RWPE2 (cell line): ENCODE measurements at regions not wholly inside any gene's neighbourhood (a gene's known extent, or its start where the extent isn't known, plus 50 kb on each side); places are given as distances from the start of the nearest gene placed in this dataset.

ENCODE experiments used
- ATAC-seq: fragments of 200-7000 bp; cut with Tn5 transposase; 3 replicates; pipeline ENCODE4 v1.9.1; 2021; ENCODE audit warnings: low read depth
- DNase-seq: peaks from one replicate; pipeline ENCODE4 v3.0.0-alpha.2; 2020; ENCODE audit warnings: low spot score
- H3K27ac ChIP-seq: fragments of 450-650 bp; 2 replicates; pipeline ENCODE4 v1.5.1; 2017; ENCODE audit warnings: mild to moderate bottlenecking; ENCODE audit not compliant: poor library complexity, severe bottlenecking
- H3K27me3 ChIP-seq: fragments of 250-450 bp; sonication (Bioruptor Pico); 2 replicates; pipeline ENCODE4 v1.5.1; 2021; ENCODE audit warnings: mild to moderate bottlenecking, moderate library complexity; ENCODE audit not compliant: insufficient read depth, poor library complexity, severe bottlenecking
- H3K36me3 ChIP-seq: fragments of 250-450 bp; sonication (Bioruptor Pico); 2 replicates; pipeline ENCODE4 v1.5.1; 2020; ENCODE audit warnings: low read depth, mild to moderate bottlenecking, moderate library complexity
- H3K4me1 ChIP-seq: fragments of 250-450 bp; sonication (Bioruptor Pico); 2 replicates; pipeline ENCODE4 v1.5.1; 2021; ENCODE audit warnings: mild to moderate bottlenecking, moderate library complexity; ENCODE audit not compliant: insufficient read depth, poor library complexity, severe bottlenecking
- H3K4me3 ChIP-seq: fragments of 250-450 bp; sonication (Bioruptor Pico); 2 replicates; pipeline ENCODE4 v1.5.1; 2021; ENCODE audit warnings: mild to moderate bottlenecking, moderate library complexity; ENCODE audit not compliant: severe bottlenecking
- H3K9me3 ChIP-seq: fragments of 250-450 bp; sonication (Bioruptor Pico); 2 replicates; pipeline ENCODE4 v1.5.1; 2021; ENCODE audit warnings: mild to moderate bottlenecking, moderate library complexity; ENCODE audit not compliant: severe bottlenecking
- CTCF ChIP-seq: fragments of 450-650 bp; IDR thresholded peaks from one replicate; pipeline ENCODE4 v1.5.1; 2017; ENCODE audit warnings: mild to moderate bottlenecking, moderate library complexity; ENCODE audit not compliant: poor library complexity, severe bottlenecking

- Histone ChIP-seq H3K27me3 (no peaks in the 10 kb centered on the region), H3K27ac (no peak overlapping the region), H3K9me3 (no peaks in the 10 kb centered on the region), H3K4me1 (no peaks in the 10 kb centered on the region), H3K4me3 (no peak overlapping the region), H3K36me3 (no peaks in the 10 kb centered on the region)
- no peak for ATAC-seq
- no peak for DNase-seq
- no peak for TF ChIP-seq CTCF
These were observed 319.8 kb downstream of the FBXO15 start for GRCh38 chr18:73827801-73828200.

GRCh38 chr18:73826098-73826497 lies 321.5 kb downstream of the FBXO15 start:
- Histone ChIP-seq H3K9me3 (no peaks in the 10 kb centered on the region), H3K4me3 (no peak overlapping the region), H3K27ac (no peak overlapping the region), H3K36me3 (no peaks in the 10 kb centered on the region), H3K27me3 (no peaks in the 10 kb centered on the region), H3K4me1 (no peaks in the 10 kb centered on the region)
- ATAC-seq (no peak), DNase-seq (no peak)
- TF ChIP-seq CTCF = no peak

GRCh38 chr18:73824671-73825070 lies 323.0 kb downstream of the FBXO15 start:
- no peak for DNase-seq
- TF ChIP-seq CTCF = no peak
- no peak for ATAC-seq
- Histone ChIP-seq H3K27ac (no peak overlapping the region), H3K9me3 (no peaks in the 10 kb centered on the region), H3K4me3 (no peak overlapping the region), H3K4me1 (no peaks in the 10 kb centered on the region), H3K36me3 (no peaks in the 10 kb centered on the region), H3K27me3 (no peaks in the 10 kb centered on the region)

GRCh38 chr18:73812423-73812822 lies 335.2 kb downstream of the FBXO15 start:
- TF ChIP-seq CTCF = no peak
- H3K9me3 ChIP-seq = no peaks in the 10 kb centered on the region
- no peak for ATAC-seq

GRCh38 chr18:73807551-73808192 lies 340.0 kb downstream of the FBXO15 start:
- Histone ChIP-seq H3K36me3 (no peaks in the 10 kb centered on the region), H3K4me1 (no peaks in the 10 kb centered on the region)
- no peak for DNase-seq

More at GRCh38 chr18:73812423-73812822, 335.2 kb downstream of the FBXO15 start:
- Histone ChIP-seq H3K27ac (no peak overlapping the region), H3K4me3 (no peak overlapping the region), H3K27me3 (no peaks in the 10 kb centered on the region), H3K4me1 (no peaks in the 10 kb centered on the region), H3K36me3 (no peaks in the 10 kb centered on the region)
- DNase-seq = no peak

More at GRCh38 chr18:73807551-73808192, 340.0 kb downstream of the FBXO15 start:
- Histone ChIP-seq H3K9me3 (no peaks in the 10 kb centered on the region), H3K27me3 (no peaks in the 10 kb centered on the region), H3K27ac (no peak overlapping the region), H3K4me3 (no peak overlapping the region)
- TF ChIP-seq CTCF = no peak
- ATAC-seq = no peak
